ENCODE measurements at regions not wholly inside any gene's neighbourhood (a gene's known extent, or its start where the extent isn't known, plus 50 kb on each side); places are given as distances from the start of the nearest gene placed in this dataset.

GRCh38 chr3:174675406-174675805, 183.7 kb upstream of the NAALADL2 start (continued):
- TF ChIP-seq ATF2 (IDR thresholded peaks at IDR 0.05; ENCODE audit: low read length), result no peak
- no peak for TF ChIP-seq CTCF (IDR thresholded peaks at IDR 0.05; ENCODE audit: control extremely low read depth in 1 of 3, insufficient read depth in 1 of 3, low read depth in 1 of 3, low read length in 3 of 3)
- no peak for TF ChIP-seq SP2 (IDR thresholded peaks at IDR 0.05; ENCODE audit: low read length)
